ENCODE measurements at regions not wholly inside any gene's neighbourhood (a gene's known extent, or its start where the extent isn't known, plus 50 kb on each side); places are given as distances from the start of the nearest gene placed in this dataset.

DNA sequence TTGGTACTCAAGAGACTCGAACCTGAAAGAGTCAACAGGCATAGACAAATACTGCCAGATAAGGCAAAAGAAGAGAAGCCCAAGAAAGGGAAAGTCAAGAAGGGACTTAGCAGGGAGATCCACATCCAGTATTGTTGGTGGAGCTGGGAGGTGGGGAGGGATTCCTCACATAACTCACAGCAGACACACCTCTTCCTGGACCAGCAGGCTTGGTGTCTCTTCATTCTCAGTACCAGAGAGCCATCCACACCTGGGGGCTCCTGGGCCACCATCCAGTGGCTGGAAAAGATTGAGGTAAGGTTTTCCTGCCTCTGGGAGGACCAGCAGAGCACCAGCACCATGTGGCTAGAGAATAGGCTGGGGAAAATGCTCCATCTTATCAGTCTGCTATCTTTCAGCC is 161.6 kb upstream of the SESN3 start:
- Histone ChIP-seq H3K36me3 (no peaks in the 10 kb centered on the region), H3K4me3 (no peak overlapping the region), H3K27me3 (no peaks in the 10 kb centered on the region), H3K27ac (no peak overlapping the region), H3K4me1 (no peaks in the 10 kb centered on the region), H3K9me3 (peaks cover 0 to 24% (median 5%) of the 10 kb centered on the region in 11 donors)
- TF ChIP-seq CTCF (IDR thresholded peaks at IDR 0.05) = no peak
- ATAC-seq (no peak), DNase-seq (no peak)
- intact Hi-C loops (cut with DNase I) = loop anchor here in 1 of 10 donors (2.0 kb wide), 1 partner anchor 60 kb away; no protein-coding TSS in a partner anchor
- WGBS, 2 donors = 85 to 86% methylated on average over 1 of the region's 1 CpG

- no peak for DNase-seq
- 85 to 97% methylated on average over 1 of the region's 1 CpG for WGBS, 2 donors
- ATAC-seq = no peak
Measured at GRCh38 chr11:95389427-95389826, 158.4 kb upstream of the SESN3 start.

DNA sequence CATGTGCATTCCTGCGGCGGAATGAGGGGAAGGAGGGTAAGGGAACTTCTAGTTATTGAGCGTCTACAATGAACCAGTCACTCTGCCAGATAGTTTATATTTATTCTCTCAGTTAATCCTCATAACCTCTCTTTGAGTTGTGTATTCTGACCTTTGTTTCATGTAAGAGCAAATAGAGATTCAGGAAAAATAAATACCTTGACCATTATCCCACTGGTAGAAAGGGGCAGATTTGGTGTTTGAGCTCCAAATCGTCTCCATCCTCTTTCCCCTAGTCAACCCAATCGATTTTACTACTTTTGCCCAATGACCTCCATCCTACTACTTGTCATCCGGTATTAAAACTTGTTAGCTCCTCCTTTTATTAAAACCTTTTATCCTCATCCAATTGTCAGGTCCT is 157.1 kb upstream of the SESN3 start:
- no peak for TF ChIP-seq CTCF (IDR thresholded peaks at IDR 0.05)
- Histone ChIP-seq H3K9me3 (no peaks in the 10 kb centered on the region), H3K27ac (no peak overlapping the region), H3K27me3 (no peaks in the 10 kb centered on the region), H3K4me1 (no peaks in the 10 kb centered on the region), H3K4me3 (no peak overlapping the region), H3K36me3 (no peaks in the 10 kb centered on the region)
- WGBS, 2 donors = 92% methylated on average over 6 of the region's 6 CpGs
- intact Hi-C loops (cut with DNase I) = no loop called here
- no peak for ATAC-seq
- no peak for DNase-seq

More at GRCh38 chr11:95389427-95389826, 158.4 kb upstream of the SESN3 start:
- TF ChIP-seq CTCF (IDR thresholded peaks at IDR 0.05) = no peak
- Histone ChIP-seq H3K4me1 (no peaks in the 10 kb centered on the region), H3K27me3 (no peaks in the 10 kb centered on the region), H3K36me3 (no peaks in the 10 kb centered on the region), H3K9me3 (no peaks in the 10 kb centered on the region), H3K27ac (no peak overlapping the region), H3K4me3 (no peak overlapping the region)
- intact Hi-C loops (cut with DNase I) = no loop called here

DNA sequence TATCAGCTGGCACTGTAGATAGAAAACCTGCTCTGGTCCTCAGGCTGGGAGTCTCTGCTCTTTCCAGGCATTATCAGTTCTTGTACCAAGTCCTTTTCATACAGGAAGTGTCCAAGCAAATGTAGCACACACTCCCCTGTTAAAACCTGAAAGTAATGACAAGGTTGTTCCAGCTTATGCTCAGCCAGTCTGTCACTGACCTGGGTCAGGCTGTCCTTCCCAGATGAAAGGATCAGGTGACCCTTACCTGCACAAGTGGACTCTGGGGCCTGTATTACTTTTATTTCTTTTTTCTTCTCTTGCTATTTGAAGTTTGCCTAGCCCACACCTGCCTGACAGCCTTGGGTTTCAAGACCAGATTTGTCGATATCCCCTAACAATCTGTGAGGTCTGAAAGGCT is 156.3 kb upstream of the SESN3 start:
- DNase-seq (no peak), ATAC-seq (no peak)
- 97 to 100% methylated on average over 1 of the region's 1 CpG for WGBS, 2 donors

More for the DNA sequence above, 156.3 kb upstream of the SESN3 start:
- intact Hi-C loops (cut with DNase I) = no loop called here
- no peak for TF ChIP-seq CTCF (IDR thresholded peaks at IDR 0.05)
- Histone ChIP-seq H3K4me1 (no peaks in the 10 kb centered on the region), H3K4me3 (no peak overlapping the region), H3K27ac (no peak overlapping the region), H3K9me3 (no peaks in the 10 kb centered on the region), H3K27me3 (no peaks in the 10 kb centered on the region), H3K36me3 (no peaks in the 10 kb centered on the region)
